ENCODE measurements at regions not wholly inside any gene's neighbourhood (a gene's known extent, or its start where the extent isn't known, plus 50 kb on each side); places are given as distances from the start of the nearest gene placed in this dataset.
"Not testable (repeated sequence)": the region's sequence is repeated elsewhere in the genome, so short reads cannot be mapped to it uniquely, and the experiment has no call there.

GRCh38 chr16:72637306-72637705 lies 410.6 kb downstream of the ZFHX3 start:
- H3K9me3 Mint-ChIP-seq, result peaks cover 14% of the 10 kb centered on the region
- no peaks in the 10 kb centered on the region for H3K27me3 Mint-ChIP-seq (ENCODE audit: low read depth)
- DNase-seq (ENCODE audit: low spot score), result no peak
- H3K4me3 Mint-ChIP-seq, result no peak overlapping the region
- H3K27ac Mint-ChIP-seq, result no peak overlapping the region
- peaks cover 3% of the 10 kb centered on the region for H3K4me1 Mint-ChIP-seq (ENCODE audit: low read depth)
- peaks cover 3% of the 10 kb centered on the region for H3K36me3 Mint-ChIP-seq (ENCODE audit: low read depth)

- Mint-ChIP-seq H3K9me3 (peaks cover 13% of the 10 kb centered on the region), H3K36me3 (ENCODE audit: low read depth) (peaks cover 3% of the 10 kb centered on the region), H3K4me1 (ENCODE audit: low read depth) (peaks cover 3% of the 10 kb centered on the region), H3K4me3 (no peak overlapping the region), H3K27me3 (ENCODE audit: low read depth) (no peaks in the 10 kb centered on the region), H3K27ac (no peak overlapping the region)
- DNase-seq (ENCODE audit: low spot score), result no peak
Observed at GRCh38 chr16:72635694-72636093, 412.2 kb downstream of the ZFHX3 start.

- peaks cover 3% of the 10 kb centered on the region for H3K36me3 Mint-ChIP-seq (ENCODE audit: low read depth)
- no peak overlapping the region for H3K4me3 Mint-ChIP-seq
- H3K4me1 Mint-ChIP-seq (ENCODE audit: low read depth), result peaks cover 3% of the 10 kb centered on the region
- no peak overlapping the region for H3K27ac Mint-ChIP-seq
- DNase-seq (ENCODE audit: low spot score), result no peak
- H3K9me3 Mint-ChIP-seq, result peaks cover 11% of the 10 kb centered on the region
- H3K27me3 Mint-ChIP-seq (ENCODE audit: low read depth), result no peaks in the 10 kb centered on the region
Observed at GRCh38 chr16:72635104-72635503, 412.8 kb downstream of the ZFHX3 start.

GRCh38 chr16:72627182-72627896 lies 420.6 kb downstream of the ZFHX3 start:
- not testable (repeated sequence) for H3K9me3 Mint-ChIP-seq; H3K4me3 Mint-ChIP-seq; H3K4me1 Mint-ChIP-seq (ENCODE audit: low read depth); H3K36me3 Mint-ChIP-seq (ENCODE audit: low read depth); H3K27me3 Mint-ChIP-seq (ENCODE audit: low read depth); H3K27ac Mint-ChIP-seq; DNase-seq (ENCODE audit: low spot score)

GRCh38 chr16:72626623-72627022 lies 421.3 kb downstream of the ZFHX3 start:
- H3K27ac Mint-ChIP-seq, result no peak overlapping the region
- H3K4me1 Mint-ChIP-seq (ENCODE audit: low read depth), result no peaks in the 10 kb centered on the region
- no peak overlapping the region for H3K4me3 Mint-ChIP-seq
- no peaks in the 10 kb centered on the region for H3K36me3 Mint-ChIP-seq (ENCODE audit: low read depth)
- no peak for DNase-seq (ENCODE audit: low spot score)
- no peaks in the 10 kb centered on the region for H3K27me3 Mint-ChIP-seq (ENCODE audit: low read depth)
- H3K9me3 Mint-ChIP-seq, result peaks cover 6% of the 10 kb centered on the region

GRCh38 chr16:72621651-72622050 lies 426.3 kb downstream of the ZFHX3 start:
- H3K36me3 Mint-ChIP-seq (ENCODE audit: low read depth), result no peaks in the 10 kb centered on the region
- H3K9me3 Mint-ChIP-seq, result peaks cover 5% of the 10 kb centered on the region
- H3K4me3 Mint-ChIP-seq, result no peak overlapping the region
- no peaks in the 10 kb centered on the region for H3K27me3 Mint-ChIP-seq (ENCODE audit: low read depth)
- H3K27ac Mint-ChIP-seq, result no peak overlapping the region
- no peak for DNase-seq (ENCODE audit: low spot score)
- H3K4me1 Mint-ChIP-seq (ENCODE audit: low read depth), result no peaks in the 10 kb centered on the region

- Mint-ChIP-seq H3K27me3 (ENCODE audit: low read depth) (no peaks in the 10 kb centered on the region), H3K36me3 (ENCODE audit: low read depth) (no peaks in the 10 kb centered on the region), H3K4me3 (no peak overlapping the region), H3K27ac (no peak overlapping the region), H3K9me3 (no peaks in the 10 kb centered on the region), H3K4me1 (ENCODE audit: low read depth) (no peaks in the 10 kb centered on the region)
- DNase-seq (ENCODE audit: low spot score), result no peak
Observed at GRCh38 chr16:72620853-72621252, 427.1 kb downstream of the ZFHX3 start.

GRCh38 chr16:72620348-72620747 lies 427.6 kb downstream of the ZFHX3 start:
- DNase-seq (ENCODE audit: low spot score), result no peak
- no peak overlapping the region for H3K4me3 Mint-ChIP-seq
- no peak overlapping the region for H3K27ac Mint-ChIP-seq
- no peaks in the 10 kb centered on the region for H3K27me3 Mint-ChIP-seq (ENCODE audit: low read depth)
- no peaks in the 10 kb centered on the region for H3K4me1 Mint-ChIP-seq (ENCODE audit: low read depth)
- no peaks in the 10 kb centered on the region for H3K36me3 Mint-ChIP-seq (ENCODE audit: low read depth)
- no peaks in the 10 kb centered on the region for H3K9me3 Mint-ChIP-seq

- Mint-ChIP-seq H3K27ac (no peak overlapping the region), H3K4me1 (ENCODE audit: low read depth) (no peaks in the 10 kb centered on the region), H3K9me3 (no peaks in the 10 kb centered on the region), H3K27me3 (ENCODE audit: low read depth) (no peaks in the 10 kb centered on the region), H3K4me3 (no peak overlapping the region), H3K36me3 (ENCODE audit: low read depth) (no peaks in the 10 kb centered on the region)
- no peak for DNase-seq (ENCODE audit: low spot score)
Observed at GRCh38 chr16:72615856-72616255, 432.1 kb downstream of the ZFHX3 start.

GRCh38 chr16:72612718-72613117 lies 435.2 kb downstream of the ZFHX3 start:
- Mint-ChIP-seq H3K9me3 (no peaks in the 10 kb centered on the region), H3K36me3 (ENCODE audit: low read depth) (no peaks in the 10 kb centered on the region), H3K4me3 (no peak overlapping the region), H3K27me3 (ENCODE audit: low read depth) (no peaks in the 10 kb centered on the region), H3K27ac (no peak overlapping the region), H3K4me1 (ENCODE audit: low read depth) (no peaks in the 10 kb centered on the region)
- no peak for DNase-seq (ENCODE audit: low spot score)

GRCh38 chr16:72612256-72612655 lies 435.7 kb downstream of the ZFHX3 start:
- no peak overlapping the region for H3K4me3 Mint-ChIP-seq
- DNase-seq (ENCODE audit: low spot score), result no peak
- no peaks in the 10 kb centered on the region for H3K4me1 Mint-ChIP-seq (ENCODE audit: low read depth)
- no peaks in the 10 kb centered on the region for H3K9me3 Mint-ChIP-seq
- H3K36me3 Mint-ChIP-seq (ENCODE audit: low read depth), result no peaks in the 10 kb centered on the region
- H3K27me3 Mint-ChIP-seq (ENCODE audit: low read depth), result no peaks in the 10 kb centered on the region
- H3K27ac Mint-ChIP-seq, result no peak overlapping the region

- Mint-ChIP-seq H3K27ac (no peak overlapping the region), H3K4me3 (no peak overlapping the region), H3K36me3 (ENCODE audit: low read depth) (no peaks in the 10 kb centered on the region), H3K4me1 (ENCODE audit: low read depth) (no peaks in the 10 kb centered on the region), H3K9me3 (no peaks in the 10 kb centered on the region), H3K27me3 (ENCODE audit: low read depth) (no peaks in the 10 kb centered on the region)
- DNase-seq (ENCODE audit: low spot score), result no peak
Observed at GRCh38 chr16:72609933-72610332, 438.0 kb upstream of the PMFBP1 start.

GRCh38 chr16:72609066-72609465 lies 437.1 kb upstream of the PMFBP1 start:
- Mint-ChIP-seq H3K4me3 (no peak overlapping the region), H3K27me3 (ENCODE audit: low read depth) (no peaks in the 10 kb centered on the region), H3K27ac (no peak overlapping the region), H3K4me1 (ENCODE audit: low read depth) (no peaks in the 10 kb centered on the region), H3K9me3 (no peaks in the 10 kb centered on the region), H3K36me3 (ENCODE audit: low read depth) (no peaks in the 10 kb centered on the region)
- DNase-seq (ENCODE audit: low spot score), result no peak

GRCh38 chr16:72604375-72604774 lies 432.4 kb upstream of the PMFBP1 start:
- H3K36me3 Mint-ChIP-seq (ENCODE audit: low read depth), result no peaks in the 10 kb centered on the region
- H3K27me3 Mint-ChIP-seq (ENCODE audit: low read depth), result no peaks in the 10 kb centered on the region
- DNase-seq (ENCODE audit: low spot score), result no peak
- no peaks in the 10 kb centered on the region for H3K4me1 Mint-ChIP-seq (ENCODE audit: low read depth)
- peaks cover 3% of the 10 kb centered on the region for H3K9me3 Mint-ChIP-seq
- no peak overlapping the region for H3K27ac Mint-ChIP-seq
- no peak overlapping the region for H3K4me3 Mint-ChIP-seq

- DNase-seq (ENCODE audit: low spot score), result no peak
- Mint-ChIP-seq H3K9me3 (peaks cover 7% of the 10 kb centered on the region), H3K27ac (no peak overlapping the region), H3K4me3 (no peak overlapping the region), H3K4me1 (ENCODE audit: low read depth) (no peaks in the 10 kb centered on the region), H3K27me3 (ENCODE audit: low read depth) (no peaks in the 10 kb centered on the region), H3K36me3 (ENCODE audit: low read depth) (no peaks in the 10 kb centered on the region)
Observed at GRCh38 chr16:72602499-72602898, 430.5 kb upstream of the PMFBP1 start.
